Panc1 (cell line): ENCODE measurements at regions not wholly inside any gene's neighbourhood (a gene's known extent, or its start where the extent isn't known, plus 50 kb on each side); places are given as distances from the start of the nearest gene placed in this dataset.

Experiments used
- ATAC-seq: fragments of 200-7000 bp; cut with Tn5 transposase; 2 replicates; pipeline ENCODE4 v1.9.1; 2020; ENCODE audit warnings: mild to moderate bottlenecking, moderate library complexity
- BruUV-seq: library from RNA; stranded (reverse); fragments of 400-500 nt; replicated peaks from 2 replicates; lab custom pipeline; 2021; lab: Mats Ljungman, UMichigan
- CTCF ChIA-PET: fragments of 300-600 bp; sonication (Branson Sonifier 250); formaldehyde crosslinking; loops from one replicate; lab custom pipeline; 2022; ENCODE audit warnings: antibody characterized with exemption; lab: Charles Lee
- POLR2A ChIA-PET: fragments of 300-600 bp; sonication (Branson Sonifier 250); formaldehyde crosslinking; loops from one replicate; lab custom pipeline; 2022; ENCODE audit warnings: antibody characterized with exemption; lab: Charles Lee
- DNase-seq: peaks from one replicate; pipeline ENCODE4 v3.0.0-alpha.2; 2010; ENCODE audit warnings: low read depth, low spot score
- H3K27ac ChIP-seq: 2 replicates; pipeline ENCODE4 v1.5.1; 2011; ENCODE audit warnings: mild to moderate bottlenecking, low read length, inconsistent platforms
- H3K27me3 ChIP-seq: fragments of 200-500 bp; sonication (Bioruptor generic); 2 replicates; pipeline ENCODE4 v1.6.0; 2014; ENCODE audit warnings: low read length, inconsistent platforms; ENCODE audit not compliant: control insufficient read depth, insufficient read depth
- H3K36me3 ChIP-seq: fragments of 200-500 bp; sonication (Bioruptor generic); 2 replicates; pipeline ENCODE4 v1.5.1; 2014; ENCODE audit warnings: inconsistent platforms, mild to moderate bottlenecking, low read length, moderate library complexity; ENCODE audit not compliant: control insufficient read depth, insufficient read depth
- H3K4me1 ChIP-seq: 2 replicates; pipeline ENCODE4 v1.5.1; 2011; ENCODE audit warnings: inconsistent platforms, mild to moderate bottlenecking, low read length, moderate library complexity; ENCODE audit not compliant: control insufficient read depth, insufficient read depth
- H3K4me3 ChIP-seq, 2 experiments: 2 replicates each; pipeline ENCODE4 v1.5.1; 2011 to 2012; ENCODE audit warnings: low read depth in 2 of 2, low read length in 2 of 2, mild to moderate bottlenecking in 2 of 2, inconsistent platforms in 1 of 2, moderate library complexity in 1 of 2
- H3K9me3 ChIP-seq: fragments of 200-500 bp; sonication (Bioruptor generic); 2 replicates; pipeline ENCODE4 v1.5.1; 2014; ENCODE audit warnings: low read depth, mild to moderate bottlenecking, inconsistent platforms, low read length, moderate library complexity; ENCODE audit not compliant: control insufficient read depth, insufficient read depth
- POLR2AphosphoS5 ChIP-seq: IDR thresholded peaks from 2 replicates; pipeline ENCODE4 v1.6.1; 2012; ENCODE audit warnings: mild to moderate bottlenecking, low read depth, low read length, moderate library complexity
- SIN3A ChIP-seq: IDR thresholded peaks from 2 replicates; pipeline ENCODE4 v1.6.1; 2012; ENCODE audit warnings: low read depth, mild to moderate bottlenecking, low read length, moderate library complexity, borderline replicate concordance; ENCODE audit not compliant: insufficient read depth
- TCF7L2 ChIP-seq: IDR thresholded peaks from 2 replicates; pipeline ENCODE4 v1.6.1; 2011; ENCODE audit warnings: mild to moderate bottlenecking, low read depth, low read length, inconsistent platforms
- in situ Hi-C: cut with HindIII; loops from 2 replicates; pipeline ENCODE4 v1.10.0; 2016; ENCODE audit warnings: low sequenced_read_pairs, low pct_unique_long_range_greater_than_20kb
- intact Hi-C: fragments of 100-400 bp; cut with micrococcal nuclease; formaldehyde crosslinking; loops from one replicate; pipeline ENCODE4 v1.10.0; 2022; ENCODE audit not compliant: unreplicated experiment
- TF ChIP-seq, protein P1 (sequence below): fragments of 450-650 bp; IDR thresholded peaks from 2 replicates; pipeline ENCODE4 v1.5.1; 2017; ENCODE audit warnings: mild to moderate bottlenecking
- TF ChIP-seq, protein P2 (sequence below), 2 experiments: IDR thresholded peaks; 2 replicates each; pipeline ENCODE4 v1.6.1; 2011 to 2012; ENCODE audit warnings: low read depth in 2 of 2, control low read depth in 1 of 2, low read length in 1 of 2, mild to moderate bottlenecking in 1 of 2, moderate library complexity in 1 of 2; ENCODE audit not compliant: insufficient read depth in 1 of 2

DNA sequence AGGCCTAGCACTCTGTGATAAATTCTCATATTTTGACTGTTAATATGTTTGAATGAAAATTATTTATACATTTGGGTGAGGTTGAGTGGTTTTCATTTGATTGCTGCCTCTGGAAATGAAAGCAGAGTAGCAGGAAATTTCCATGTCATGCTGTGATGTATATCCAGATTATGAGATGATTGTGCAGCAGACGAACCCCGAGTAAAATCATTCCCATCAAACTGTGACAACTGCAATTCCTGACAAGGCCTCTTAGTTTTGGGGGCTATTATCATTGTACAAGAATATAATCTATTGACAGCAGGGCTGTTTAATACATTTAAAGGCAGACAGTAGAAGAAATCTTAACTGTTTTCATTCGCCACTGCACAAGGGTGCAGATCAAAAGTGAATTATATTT, 134.8 kb downstream of the ATG4C start:
- no peak for TF ChIP-seq POLR2AphosphoS5
- no peak for TF ChIP-seq TCF7L2
- TF ChIP-seq, protein P1, sequence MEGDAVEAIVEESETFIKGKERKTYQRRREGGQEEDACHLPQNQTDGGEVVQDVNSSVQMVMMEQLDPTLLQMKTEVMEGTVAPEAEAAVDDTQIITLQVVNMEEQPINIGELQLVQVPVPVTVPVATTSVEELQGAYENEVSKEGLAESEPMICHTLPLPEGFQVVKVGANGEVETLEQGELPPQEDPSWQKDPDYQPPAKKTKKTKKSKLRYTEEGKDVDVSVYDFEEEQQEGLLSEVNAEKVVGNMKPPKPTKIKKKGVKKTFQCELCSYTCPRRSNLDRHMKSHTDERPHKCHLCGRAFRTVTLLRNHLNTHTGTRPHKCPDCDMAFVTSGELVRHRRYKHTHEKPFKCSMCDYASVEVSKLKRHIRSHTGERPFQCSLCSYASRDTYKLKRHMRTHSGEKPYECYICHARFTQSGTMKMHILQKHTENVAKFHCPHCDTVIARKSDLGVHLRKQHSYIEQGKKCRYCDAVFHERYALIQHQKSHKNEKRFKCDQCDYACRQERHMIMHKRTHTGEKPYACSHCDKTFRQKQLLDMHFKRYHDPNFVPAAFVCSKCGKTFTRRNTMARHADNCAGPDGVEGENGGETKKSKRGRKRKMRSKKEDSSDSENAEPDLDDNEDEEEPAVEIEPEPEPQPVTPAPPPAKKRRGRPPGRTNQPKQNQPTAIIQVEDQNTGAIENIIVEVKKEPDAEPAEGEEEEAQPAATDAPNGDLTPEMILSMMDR, result no peak
- TF ChIP-seq, protein P2, sequence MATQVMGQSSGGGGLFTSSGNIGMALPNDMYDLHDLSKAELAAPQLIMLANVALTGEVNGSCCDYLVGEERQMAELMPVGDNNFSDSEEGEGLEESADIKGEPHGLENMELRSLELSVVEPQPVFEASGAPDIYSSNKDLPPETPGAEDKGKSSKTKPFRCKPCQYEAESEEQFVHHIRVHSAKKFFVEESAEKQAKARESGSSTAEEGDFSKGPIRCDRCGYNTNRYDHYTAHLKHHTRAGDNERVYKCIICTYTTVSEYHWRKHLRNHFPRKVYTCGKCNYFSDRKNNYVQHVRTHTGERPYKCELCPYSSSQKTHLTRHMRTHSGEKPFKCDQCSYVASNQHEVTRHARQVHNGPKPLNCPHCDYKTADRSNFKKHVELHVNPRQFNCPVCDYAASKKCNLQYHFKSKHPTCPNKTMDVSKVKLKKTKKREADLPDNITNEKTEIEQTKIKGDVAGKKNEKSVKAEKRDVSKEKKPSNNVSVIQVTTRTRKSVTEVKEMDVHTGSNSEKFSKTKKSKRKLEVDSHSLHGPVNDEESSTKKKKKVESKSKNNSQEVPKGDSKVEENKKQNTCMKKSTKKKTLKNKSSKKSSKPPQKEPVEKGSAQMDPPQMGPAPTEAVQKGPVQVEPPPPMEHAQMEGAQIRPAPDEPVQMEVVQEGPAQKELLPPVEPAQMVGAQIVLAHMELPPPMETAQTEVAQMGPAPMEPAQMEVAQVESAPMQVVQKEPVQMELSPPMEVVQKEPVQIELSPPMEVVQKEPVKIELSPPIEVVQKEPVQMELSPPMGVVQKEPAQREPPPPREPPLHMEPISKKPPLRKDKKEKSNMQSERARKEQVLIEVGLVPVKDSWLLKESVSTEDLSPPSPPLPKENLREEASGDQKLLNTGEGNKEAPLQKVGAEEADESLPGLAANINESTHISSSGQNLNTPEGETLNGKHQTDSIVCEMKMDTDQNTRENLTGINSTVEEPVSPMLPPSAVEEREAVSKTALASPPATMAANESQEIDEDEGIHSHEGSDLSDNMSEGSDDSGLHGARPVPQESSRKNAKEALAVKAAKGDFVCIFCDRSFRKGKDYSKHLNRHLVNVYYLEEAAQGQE (IDR thresholded peaks at IDR 0.05; ENCODE audit: insufficient read depth in 1 of 2, low read depth in 2 of 2, low read length in 1 of 2), result no peak
- TF ChIP-seq SIN3A, result no peak
- in situ Hi-C loops (no loop called here), intact Hi-C loops (no loop called here)
- ChIA-PET POLR2A (no interaction called here), CTCF (no interaction called here)
- no peak overlapping the region for H3K4me3 ChIP-seq
- ATAC-seq (no peak), DNase-seq (no peak)
- no peaks in the 10 kb centered on the region for H3K36me3 ChIP-seq
- BruUV-seq, result no TSS peak
- no peaks in the 10 kb centered on the region for H3K9me3 ChIP-seq
- peaks cover 18% of the 10 kb centered on the region; the same call in 1 of the 2 replicates for H3K27me3 ChIP-seq
- H3K27ac ChIP-seq, result no peak overlapping the region
- H3K4me1 ChIP-seq, result no peaks in the 10 kb centered on the region

DNA sequence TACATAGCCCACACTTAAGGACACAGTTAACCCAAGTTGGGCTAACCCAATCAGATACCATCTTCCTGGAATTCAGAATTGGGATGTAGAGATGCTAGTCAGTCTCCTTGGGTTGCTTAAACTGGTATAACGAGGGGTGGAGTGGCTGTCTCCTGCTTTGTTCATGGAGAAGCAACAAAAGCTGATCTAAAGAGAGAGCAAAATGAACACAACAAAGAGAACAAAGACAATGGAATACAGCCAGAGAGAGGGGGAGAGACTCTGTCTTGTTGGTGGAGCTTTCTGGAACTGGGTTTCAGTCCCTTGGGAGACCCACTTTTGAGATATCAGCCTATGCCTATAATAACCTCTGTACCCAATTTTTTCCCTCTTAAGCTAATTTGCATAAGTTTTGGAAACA, 138.1 kb downstream of the ATG4C start:
- in situ Hi-C loops (no loop called here), intact Hi-C loops (no loop called here)
- TF ChIP-seq SIN3A (no peak), POLR2AphosphoS5 (no peak), TCF7L2 (no peak)
- TF ChIP-seq, protein P2 (IDR thresholded peaks at IDR 0.05; ENCODE audit: insufficient read depth in 1 of 2, low read depth in 2 of 2, low read length in 1 of 2), result no peak
- TF ChIP-seq, protein P1, result no peak
- Histone ChIP-seq H3K4me1 (no peaks in the 10 kb centered on the region), H3K27me3 (peaks cover 17% of the 10 kb centered on the region), H3K9me3 (no peaks in the 10 kb centered on the region), H3K36me3 (no peaks in the 10 kb centered on the region), H3K27ac (no peak overlapping the region), H3K4me3 (no peak overlapping the region)
- ChIA-PET CTCF (no interaction called here), POLR2A (no interaction called here)
- no TSS peak for BruUV-seq
- ATAC-seq, result no peak
- DNase-seq, result no peak
